ENCODE measurements at regions not wholly inside any gene's neighbourhood (a gene's known extent, or its start where the extent isn't known, plus 50 kb on each side); places are given as distances from the start of the nearest gene placed in this dataset.

- TF ChIP-seq CTCF (IDR thresholded peaks at IDR 0.05), result no peak
- TF ChIP-seq POLR2A (IDR thresholded peaks at IDR 0.05), result no peak
Measured at GRCh38 chr10:35903021-35903420, 260.9 kb upstream of the FZD8 start.

Measured in Peyer's patch (tissue), 4 donors.